NCI-H2107 (cell line): ENCODE measurements at regions not wholly inside any gene's neighbourhood (a gene's known extent, or its start where the extent isn't known, plus 50 kb on each side); places are given as distances from the start of the nearest gene placed in this dataset.

Experiments used
- DNase-seq: peaks from one replicate; lab custom pipeline; 2025; lab: John Stamatoyannopoulos, UW

GRCh38 chr6:71430018-71430417 is 141.4 kb downstream of the OGFRL1 start:
- no peak for DNase-seq

GRCh38 chr6:71433441-71433840 is 144.8 kb downstream of the OGFRL1 start:
- DNase-seq: no peak

GRCh38 chr6:71444222-71444621 is 155.6 kb downstream of the OGFRL1 start:
- DNase-seq: no peak

GRCh38 chr6:71446057-71446456 is 157.4 kb downstream of the OGFRL1 start:
- DNase-seq: no peak

GRCh38 chr6:71446470-71446869 is 157.9 kb downstream of the OGFRL1 start:
- no peak for DNase-seq

GRCh38 chr6:71452697-71453370 is 164.2 kb downstream of the OGFRL1 start:
- no peak for DNase-seq

GRCh38 chr6:71453371-71453706 is 164.7 kb downstream of the OGFRL1 start:
- no peak for DNase-seq

- DNase-seq: no peak
These were observed 165.4 kb downstream of the OGFRL1 start for GRCh38 chr6:71454056-71454455.

GRCh38 chr6:71457929-71458328 is 169.3 kb downstream of the OGFRL1 start:
- DNase-seq: no peak

GRCh38 chr6:71459162-71459561 is 170.6 kb downstream of the OGFRL1 start:
- no peak for DNase-seq

- DNase-seq: no peak
These were observed 172.3 kb downstream of the OGFRL1 start for GRCh38 chr6:71460933-71461332.

GRCh38 chr6:71463061-71463460 is 174.4 kb downstream of the OGFRL1 start:
- no peak for DNase-seq

GRCh38 chr6:71465096-71465495 is 176.5 kb downstream of the OGFRL1 start:
- DNase-seq: no peak

- no peak for DNase-seq
These were observed 177.8 kb downstream of the OGFRL1 start for GRCh38 chr6:71466362-71466761.

GRCh38 chr6:71468038-71468437 is 179.4 kb downstream of the OGFRL1 start:
- no peak for DNase-seq

- no peak for DNase-seq
These were observed 180.5 kb downstream of the OGFRL1 start for GRCh38 chr6:71468841-71469700.

GRCh38 chr6:71471718-71472117 is 183.1 kb downstream of the OGFRL1 start:
- no peak for DNase-seq

GRCh38 chr6:71473926-71474325 is 185.3 kb downstream of the OGFRL1 start:
- DNase-seq: no peak

- DNase-seq: no peak
These were observed 186.3 kb downstream of the OGFRL1 start for GRCh38 chr6:71474942-71475341.

GRCh38 chr6:71476371-71476770 is 187.8 kb downstream of the OGFRL1 start:
- no peak for DNase-seq

- DNase-seq: no peak
These were observed 188.3 kb downstream of the OGFRL1 start for GRCh38 chr6:71476872-71477271.

- no peak for DNase-seq
These were observed 190.4 kb downstream of the OGFRL1 start for GRCh38 chr6:71478834-71479541.

GRCh38 chr6:71480577-71480976 is 192.0 kb downstream of the OGFRL1 start:
- no peak for DNase-seq
